OCI-LY1 (cell line): ENCODE measurements at regions not wholly inside any gene's neighbourhood (a gene's known extent, or its start where the extent isn't known, plus 50 kb on each side); places are given as distances from the start of the nearest gene placed in this dataset.

Experiments used
- H2AFZ ChIP-seq: fragments of 200-600 bp; sonication (generic), shearing (Covaris generic); 2 replicates; pipeline ENCODE4 v1.6.0; 2014; ENCODE audit warnings: antibody characterized with exemption, mild to moderate bottlenecking, low read length
- H3F3A ChIP-seq: fragments of 200-600 bp; sonication (generic), shearing (Covaris generic); 2 replicates; pipeline ENCODE4 v1.6.0; 2014; ENCODE audit warnings: mild to moderate bottlenecking, antibody characterized with exemption, low read length, moderate library complexity; ENCODE audit not compliant: insufficient read depth
- H3K27ac ChIP-seq: fragments of 200-600 bp; sonication (generic); 2 replicates; pipeline ENCODE4 v1.5.1; 2014; ENCODE audit warnings: low read length, mixed run types, mild to moderate bottlenecking, low read depth; ENCODE audit not compliant: poor library complexity, severe bottlenecking
- H3K27me3 ChIP-seq: fragments of 200-600 bp; sonication (generic); 2 replicates; pipeline ENCODE4 v1.6.0; 2014; ENCODE audit warnings: antibody characterized with exemption, mild to moderate bottlenecking, low read length, moderate library complexity; ENCODE audit not compliant: insufficient read depth
- H3K36me3 ChIP-seq: fragments of 200-600 bp; sonication (generic); 2 replicates; pipeline ENCODE4 v1.6.1; 2014; ENCODE audit warnings: mild to moderate bottlenecking, antibody characterized with exemption, low read length, moderate library complexity, mixed read lengths; ENCODE audit not compliant: insufficient read depth
- H3K4me1 ChIP-seq: fragments of 200-600 bp; sonication (generic); 2 replicates; pipeline ENCODE4 v1.5.1; 2014; ENCODE audit warnings: mild to moderate bottlenecking, low read length, moderate library complexity; ENCODE audit not compliant: insufficient read depth, severe bottlenecking
- H3K4me2 ChIP-seq: fragments of 200-600 bp; sonication (generic), shearing (Covaris generic); 2 replicates; pipeline ENCODE4 v1.6.1; 2014; ENCODE audit warnings: low read length
- H3K4me3 ChIP-seq: fragments of 200-600 bp; sonication (generic); 2 replicates; pipeline ENCODE4 v1.5.1; 2014; ENCODE audit warnings: low read length, low read depth, mild to moderate bottlenecking, mixed read lengths; ENCODE audit not compliant: poor library complexity, severe bottlenecking
- H3K79me2 ChIP-seq: fragments of 200-600 bp; shearing (Covaris generic); 2 replicates; pipeline ENCODE4 v1.6.1; 2016; ENCODE audit warnings: mixed run types, low read length, mixed read lengths; ENCODE audit not compliant: insufficient read depth
- H3K9ac ChIP-seq: fragments of 200-600 bp; sonication (generic), shearing (Covaris generic); 2 replicates; pipeline ENCODE4 v1.6.1; 2014; ENCODE audit warnings: mild to moderate bottlenecking, low read length, mixed read lengths
- H3K9me2 ChIP-seq: fragments of 200-600 bp; sonication (generic), shearing (Covaris generic); 2 replicates; pipeline ENCODE4 v1.6.1; 2014; ENCODE audit warnings: low read depth, mild to moderate bottlenecking, low read length, mixed read lengths
- H3K9me3 ChIP-seq: fragments of 200-600 bp; shearing (Covaris generic); 2 replicates; pipeline ENCODE4 v1.6.1; 2014; ENCODE audit warnings: low read length, mixed read lengths
- H4K20me1 ChIP-seq: fragments of 200-600 bp; sonication (generic), shearing (Covaris generic); 2 replicates; pipeline ENCODE4 v1.6.0; 2016; ENCODE audit warnings: mild to moderate bottlenecking, low read length; ENCODE audit not compliant: insufficient read depth
- CTCF ChIP-seq: fragments of 200-600 bp; sonication (generic), shearing (Covaris generic); IDR thresholded peaks from 2 replicates; pipeline ENCODE4 v1.5.1; 2017; ENCODE audit warnings: mild to moderate bottlenecking, antibody characterized with exemption, low read length, moderate library complexity, mixed read lengths
- EZH2 ChIP-seq: fragments of 200-600 bp; sonication (generic), shearing (Covaris generic); IDR thresholded peaks from 2 replicates; pipeline ENCODE4 v1.8.0; 2017; ENCODE audit warnings: borderline replicate concordance, mixed run types, mild to moderate bottlenecking, antibody characterized with exemption, low read length, moderate library complexity, mixed read lengths

GRCh38 chr1:157199421-157199755, 61.2 kb upstream of the ETV3 start:
- H3K36me3 ChIP-seq: no peaks in the 10 kb centered on the region
- TF ChIP-seq CTCF (no peak), EZH2 (no peak)
- H3K9ac ChIP-seq: no peak overlapping the region
- no peaks in the 10 kb centered on the region for H4K20me1 ChIP-seq
- H3K9me2 ChIP-seq: no peaks in the 10 kb centered on the region
- no peaks in the 10 kb centered on the region; the same call in 1 of the 2 replicates for H3K27me3 ChIP-seq
- H3K4me2 ChIP-seq: no peak overlapping the region
- no peak overlapping the region for H3K27ac ChIP-seq
- no peaks in the 10 kb centered on the region for H3K79me2 ChIP-seq
- H3K9me3 ChIP-seq: no peaks in the 10 kb centered on the region
- H3F3A ChIP-seq: no peaks in the 10 kb centered on the region
- H3K4me1 ChIP-seq: no peaks in the 10 kb centered on the region
- H3K4me3 ChIP-seq: no peak overlapping the region
- no peak overlapping the region for H2AFZ ChIP-seq

- no peaks in the 10 kb centered on the region for H4K20me1 ChIP-seq
- H3K79me2 ChIP-seq: no peaks in the 10 kb centered on the region
- H3F3A ChIP-seq: no peaks in the 10 kb centered on the region
- H3K4me2 ChIP-seq: no peak overlapping the region
- H2AFZ ChIP-seq: no peak overlapping the region
- no peak overlapping the region for H3K9ac ChIP-seq
- no peak for TF ChIP-seq CTCF
- no peak for TF ChIP-seq EZH2
- H3K4me3 ChIP-seq: no peak overlapping the region
- H3K36me3 ChIP-seq: no peaks in the 10 kb centered on the region
- H3K27ac ChIP-seq: no peak overlapping the region
- no peaks in the 10 kb centered on the region; the same call in 1 of the 2 replicates for H3K27me3 ChIP-seq
- H3K9me2 ChIP-seq: no peaks in the 10 kb centered on the region
- no peaks in the 10 kb centered on the region for H3K9me3 ChIP-seq
- H3K4me1 ChIP-seq: no peaks in the 10 kb centered on the region
Observed at GRCh38 chr1:157198619-157199420, 60.6 kb upstream of the ETV3 start.

DNA sequence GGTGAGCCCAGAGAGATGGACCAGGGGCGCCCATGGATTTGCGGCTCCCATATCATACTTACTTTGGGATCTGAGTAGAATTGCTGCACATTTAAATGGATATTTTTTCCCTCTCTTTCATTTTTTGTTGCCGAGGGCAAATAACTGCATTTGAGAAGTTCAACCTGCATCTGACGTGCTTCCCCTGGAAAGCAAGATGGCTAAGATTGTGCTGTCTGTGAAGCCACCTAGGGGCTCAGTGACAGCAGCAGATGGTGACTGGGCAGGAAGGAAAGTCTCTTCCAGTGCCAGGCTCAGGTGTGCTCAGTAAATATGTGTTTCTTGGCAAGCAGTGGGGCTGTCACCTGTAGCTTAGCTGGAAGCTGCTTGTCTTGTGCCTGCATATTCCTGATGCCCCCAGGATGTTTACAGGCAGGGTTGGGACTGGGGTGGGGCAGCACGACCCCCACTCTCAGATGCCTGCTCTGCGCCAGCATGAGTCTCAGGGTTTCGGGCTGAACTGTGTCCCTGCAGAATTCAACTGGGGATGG, 59.8 kb upstream of the ETV3 start:
- H4K20me1 ChIP-seq: no peaks in the 10 kb centered on the region
- H3K36me3 ChIP-seq: no peaks in the 10 kb centered on the region
- H3K4me3 ChIP-seq: no peak overlapping the region
- TF ChIP-seq EZH2 (no peak), CTCF (no peak)
- no peak overlapping the region for H2AFZ ChIP-seq
- H3K4me1 ChIP-seq: no peaks in the 10 kb centered on the region
- H3K9me3 ChIP-seq: no peaks in the 10 kb centered on the region
- no peaks in the 10 kb centered on the region for H3K9me2 ChIP-seq
- H3K27ac ChIP-seq: no peak overlapping the region
- no peaks in the 10 kb centered on the region for H3K79me2 ChIP-seq
- no peaks in the 10 kb centered on the region for H3K27me3 ChIP-seq
- H3K4me2 ChIP-seq: no peak overlapping the region
- no peaks in the 10 kb centered on the region for H3F3A ChIP-seq
- no peak overlapping the region for H3K9ac ChIP-seq
